H9 (cell line): ENCODE measurements at regions not wholly inside any gene's neighbourhood (a gene's known extent, or its start where the extent isn't known, plus 50 kb on each side); places are given as distances from the start of the nearest gene placed in this dataset.

ENCODE experiments used
- DNase-seq: peaks from one replicate; pipeline ENCODE4 v3.0.0-alpha.2; 2017
- H2AFZ ChIP-seq: one replicate; pipeline ENCODE4 v1.6.1; 2013; ENCODE audit warnings: mild to moderate bottlenecking, low read length, control low read depth, moderate library complexity
- H2AK5ac ChIP-seq: 2 replicates; pipeline ENCODE4 v1.6.1; 2013; ENCODE audit warnings: low read length, control low read depth, mixed read lengths; ENCODE audit not compliant: insufficient read length
- H2BK120ac ChIP-seq: one replicate; pipeline ENCODE4 v1.6.1; 2013; ENCODE audit warnings: low read depth, mild to moderate bottlenecking, low read length, control low read depth, inconsistent platforms; ENCODE audit not compliant: poor library complexity, severe bottlenecking
- H2BK12ac ChIP-seq: 2 replicates; pipeline ENCODE4 v1.6.1; 2013; ENCODE audit warnings: low read length, control low read depth, mixed read lengths, low read depth; ENCODE audit not compliant: insufficient read length
- H2BK15ac ChIP-seq: 2 replicates; pipeline ENCODE4 v1.6.1; 2013; ENCODE audit warnings: low read depth, low read length, control low read depth
- H2BK20ac ChIP-seq: one replicate; pipeline ENCODE4 v1.6.1; 2013; ENCODE audit warnings: low read depth, mild to moderate bottlenecking, low read length, control low read depth, inconsistent platforms; ENCODE audit not compliant: poor library complexity, severe bottlenecking
- H2BK5ac ChIP-seq: 2 replicates; pipeline ENCODE4 v1.6.1; 2013; ENCODE audit warnings: low read length, control low read depth, mixed read lengths; ENCODE audit not compliant: insufficient read length
- H3K14ac ChIP-seq: 2 replicates; pipeline ENCODE4 v1.6.1; 2013; ENCODE audit warnings: low read length, control low read depth; ENCODE audit not compliant: insufficient read depth
- H3K18ac ChIP-seq: 2 replicates; pipeline ENCODE4 v1.6.1; 2013; ENCODE audit warnings: low read depth, mild to moderate bottlenecking, mixed read lengths, low read length, control low read depth; ENCODE audit not compliant: insufficient read length
- H3K23ac ChIP-seq: 2 replicates; pipeline ENCODE4 v1.6.1; 2013; ENCODE audit warnings: low read length, control low read depth, mixed read lengths, low read depth; ENCODE audit not compliant: insufficient read length
- H3K23me2 ChIP-seq: 2 replicates; pipeline ENCODE4 v1.6.1; 2013; ENCODE audit warnings: low read depth, mild to moderate bottlenecking, mixed read lengths, low read length, control low read depth; ENCODE audit not compliant: insufficient read length, poor library complexity, severe bottlenecking
- H3K27ac ChIP-seq: 2 replicates; pipeline ENCODE4 v1.5.1; 2013; ENCODE audit warnings: low read length, control low read depth, mixed read lengths, low read depth; ENCODE audit not compliant: insufficient read length
- H3K27me3 ChIP-seq: 2 replicates; pipeline ENCODE4 v1.6.1; 2013; ENCODE audit warnings: low read length, control low read depth, inconsistent platforms; ENCODE audit not compliant: insufficient read depth
- H3K4ac ChIP-seq: 2 replicates; pipeline ENCODE4 v1.6.1; 2013; ENCODE audit warnings: low read depth, mild to moderate bottlenecking, control low read depth, inconsistent platforms, low read length, moderate library complexity
- H3K4me1 ChIP-seq: 2 replicates; pipeline ENCODE4 v1.6.1; 2013; ENCODE audit warnings: low read length, control low read depth, inconsistent platforms; ENCODE audit not compliant: insufficient read depth
- H3K4me2 ChIP-seq: 2 replicates; pipeline ENCODE4 v1.6.1; 2013; ENCODE audit warnings: low read length, control low read depth, mixed read lengths; ENCODE audit not compliant: insufficient read length, insufficient read depth
- H3K56ac ChIP-seq: 2 replicates; pipeline ENCODE4 v1.6.1; 2013; ENCODE audit warnings: low read depth, mild to moderate bottlenecking, mixed read lengths, low read length, control low read depth; ENCODE audit not compliant: insufficient read length
- H3K79me1 ChIP-seq: 2 replicates; pipeline ENCODE4 v1.6.1; 2013; ENCODE audit warnings: low read depth, mild to moderate bottlenecking, moderate library complexity, low read length, control low read depth, inconsistent platforms; ENCODE audit not compliant: insufficient read depth, poor library complexity, severe bottlenecking
- H3K79me2 ChIP-seq: 2 replicates; pipeline ENCODE4 v1.6.1; 2013; ENCODE audit warnings: low read length, control low read depth, inconsistent platforms; ENCODE audit not compliant: insufficient read depth
- H3K9ac ChIP-seq: 2 replicates; pipeline ENCODE4 v1.6.1; 2013; ENCODE audit warnings: low read length, control low read depth, mixed read lengths; ENCODE audit not compliant: insufficient read length; ENCODE audit errors: extremely low read depth
- H3K9me3 ChIP-seq: one replicate; pipeline ENCODE4 v1.6.1; 2013; ENCODE audit warnings: low read depth, low read length, inconsistent platforms; ENCODE audit not compliant: control insufficient read depth
- H3T11ph ChIP-seq: one replicate; pipeline ENCODE4 v1.6.1; 2013; ENCODE audit warnings: mild to moderate bottlenecking, low read length, control low read depth, inconsistent platforms
- H4K20me1 ChIP-seq: one replicate; pipeline ENCODE4 v1.6.1; 2013; ENCODE audit not compliant: control insufficient read depth, insufficient read length, insufficient read depth
- H4K5ac ChIP-seq: 2 replicates; pipeline ENCODE4 v1.6.1; 2013; ENCODE audit warnings: low read depth, mild to moderate bottlenecking, mixed read lengths, low read length, control low read depth; ENCODE audit not compliant: insufficient read length
- H4K8ac ChIP-seq: replicated peaks from 2 replicates; pipeline ENCODE4 v1.6.1; 2013; ENCODE audit warnings: low read length, control low read depth, mixed read lengths, low read depth; ENCODE audit not compliant: insufficient read length
- H4K91ac ChIP-seq: 2 replicates; pipeline ENCODE4 v1.6.1; 2013; ENCODE audit warnings: low read depth, mild to moderate bottlenecking, moderate library complexity, mixed read lengths, low read length, control low read depth; ENCODE audit not compliant: insufficient read length
- H3K27ac Mint-ChIP-seq, 3 experiments: 2 replicates in 2 of 3; 3 replicates in 1 of 3; pipeline ENCODE4 v1.8.0; 2020 to 2021; ENCODE audit warnings: mixed read lengths in 3 of 3, mild to moderate bottlenecking in 1 of 3, moderate library complexity in 1 of 3
- H3K27me3 Mint-ChIP-seq: 2 replicates; pipeline ENCODE4 v1.8.0; 2021; ENCODE audit warnings: low read depth, mild to moderate bottlenecking, moderate library complexity, mixed read lengths
- H3K36me3 Mint-ChIP-seq, 3 experiments: 2 replicates in 2 of 3; 3 replicates in 1 of 3; pipeline ENCODE4 v1.8.0; 2020 to 2021; ENCODE audit warnings: low read depth in 3 of 3, mixed read lengths in 3 of 3; ENCODE audit not compliant: insufficient read depth in 1 of 3
- H3K4me1 Mint-ChIP-seq, 2 experiments: 2 replicates each; pipeline ENCODE4 v1.8.0; 2020; ENCODE audit warnings: mixed read lengths in 2 of 2
- H3K4me3 Mint-ChIP-seq, 2 experiments: 2 replicates in 1 of 2; 3 replicates in 1 of 2; pipeline ENCODE4 v1.8.0; 2020 to 2021; ENCODE audit warnings: mild to moderate bottlenecking in 2 of 2, mixed read lengths in 2 of 2, moderate library complexity in 1 of 2
- H3K9me3 Mint-ChIP-seq, 2 experiments: 2 replicates in 1 of 2; 3 replicates in 1 of 2; pipeline ENCODE4 v1.8.0; 2020; ENCODE audit warnings: mild to moderate bottlenecking in 2 of 2, mixed read lengths in 2 of 2, moderate library complexity in 1 of 2
- WGBS: extraction: QIAGEN DNeasy Blood & Tissue Kit; methylation state at CpG from one replicate; pipeline ENCODE4 v1.1.7; 2013; ENCODE audit warnings: missing lambda C conversion rate, low lambda C conversion rate, mixed read lengths; ENCODE audit not compliant: insufficient read length; ENCODE audit errors: extremely low coverage; 5-methylcytosine and 5-hydroxymethylcytosine counted together
- TF ChIP-seq, protein P1 (sequence below): fragments of 200-600 bp; sonication (generic); conservative IDR thresholded peaks from 3 replicates; pipeline ENCODE4 v1.8.0; 2021; ENCODE audit warnings: antibody characterized with exemption, mild to moderate bottlenecking

DNA sequence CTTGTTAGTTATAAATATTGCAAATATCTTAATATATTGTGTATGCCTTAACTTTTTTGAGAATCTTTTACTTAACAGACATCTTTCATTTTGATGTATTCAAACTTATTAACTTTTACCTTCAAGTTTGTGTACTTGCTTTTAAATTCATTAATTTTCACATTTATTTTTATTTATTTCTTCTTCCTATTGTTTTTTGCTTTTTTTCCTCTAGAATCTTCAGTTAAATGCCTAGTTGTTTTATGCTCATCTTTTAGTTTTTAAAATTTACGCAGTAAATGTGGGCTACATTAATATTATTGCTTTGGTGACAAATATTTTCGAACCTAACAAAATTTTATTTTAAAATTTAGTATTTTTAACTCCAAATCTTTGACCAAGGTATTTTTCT, 89.0 kb downstream of the TNFAIP3 start:
- Histone ChIP-seq H2AFZ (no peak overlapping the region), H2BK120ac (no peak overlapping the region), H2BK15ac (no peak overlapping the region), H4K91ac (no peak overlapping the region), H3K14ac (no peak overlapping the region), H4K20me1 (no peaks in the 10 kb centered on the region), H3K4me1 (no peaks in the 10 kb centered on the region), H2BK20ac (no peak overlapping the region), H4K8ac (no peak overlapping the region), H3K4ac (no peak overlapping the region), H2AK5ac (no peak overlapping the region), H2BK5ac (no peak overlapping the region), H4K5ac (no peak overlapping the region), H3K56ac (no peak overlapping the region), H3K23me2 (no peaks in the 10 kb centered on the region), H3K27me3 (no peaks in the 10 kb centered on the region), H3K9me3 (no peaks in the 10 kb centered on the region), H3K79me1 (no peaks in the 10 kb centered on the region), H3K18ac (no peak overlapping the region), H3K23ac (no peak overlapping the region), H3K9ac (no peak overlapping the region), H3K27ac (no peak overlapping the region), H3K79me2 (no peaks in the 10 kb centered on the region), H2BK12ac (no peak overlapping the region), H3K4me2 (no peak overlapping the region), H3T11ph (no peak overlapping the region)
- no peak overlapping the region for H3K27ac Mint-ChIP-seq
- TF ChIP-seq, protein P1, sequence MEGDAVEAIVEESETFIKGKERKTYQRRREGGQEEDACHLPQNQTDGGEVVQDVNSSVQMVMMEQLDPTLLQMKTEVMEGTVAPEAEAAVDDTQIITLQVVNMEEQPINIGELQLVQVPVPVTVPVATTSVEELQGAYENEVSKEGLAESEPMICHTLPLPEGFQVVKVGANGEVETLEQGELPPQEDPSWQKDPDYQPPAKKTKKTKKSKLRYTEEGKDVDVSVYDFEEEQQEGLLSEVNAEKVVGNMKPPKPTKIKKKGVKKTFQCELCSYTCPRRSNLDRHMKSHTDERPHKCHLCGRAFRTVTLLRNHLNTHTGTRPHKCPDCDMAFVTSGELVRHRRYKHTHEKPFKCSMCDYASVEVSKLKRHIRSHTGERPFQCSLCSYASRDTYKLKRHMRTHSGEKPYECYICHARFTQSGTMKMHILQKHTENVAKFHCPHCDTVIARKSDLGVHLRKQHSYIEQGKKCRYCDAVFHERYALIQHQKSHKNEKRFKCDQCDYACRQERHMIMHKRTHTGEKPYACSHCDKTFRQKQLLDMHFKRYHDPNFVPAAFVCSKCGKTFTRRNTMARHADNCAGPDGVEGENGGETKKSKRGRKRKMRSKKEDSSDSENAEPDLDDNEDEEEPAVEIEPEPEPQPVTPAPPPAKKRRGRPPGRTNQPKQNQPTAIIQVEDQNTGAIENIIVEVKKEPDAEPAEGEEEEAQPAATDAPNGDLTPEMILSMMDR, result no peak
- WGBS, result no CpG with 5 or more reads among the region's 2 CpGs
- no peaks in the 10 kb centered on the region for H3K27me3 Mint-ChIP-seq
- H3K36me3 Mint-ChIP-seq, result peaks cover 3 to 7% (median 6%) of the 10 kb centered on the region in 3 experiments; a peak in 2 of 7 replicates
- H3K4me1 Mint-ChIP-seq, result peaks cover 0 to 5% of the 10 kb centered on the region in 2 experiments; a peak in 1 of 4 replicates
- H3K4me3 Mint-ChIP-seq, result no peak overlapping the region
- DNase-seq, result no peak
- peaks cover 8 to 14% of the 10 kb centered on the region in 2 experiments; a peak in 4 of 5 replicates for H3K9me3 Mint-ChIP-seq
